Heart left ventricle (tissue), 16 donors: ENCODE measurements at regions not wholly inside any gene's neighbourhood (a gene's known extent, or its start where the extent isn't known, plus 50 kb on each side); places are given as distances from the start of the nearest gene placed in this dataset.

Experiments
- ATAC-seq, 4 donors: fragments of 200-7000 bp; cut with Tn5 transposase; one replicate each; pipeline ENCODE4 v1.9.1; 2020 to 2022; ENCODE audit warnings: moderate library complexity in 4 of 4, mild to moderate bottlenecking in 3 of 4, moderate number of reproducible peaks in 1 of 4
- DNase-seq, 5 donors: peaks; one replicate each; pipeline ENCODE4 v3.0.0-alpha.2; 2020
- H3K27ac ChIP-seq, 12 donors: fragments of 200-600 bp; sonication (generic) in 4 of 12; one replicate each; pipeline versions ENCODE4 v1.5.0 to v1.8.0; 2016 to 2022; ENCODE audit warnings: mild to moderate bottlenecking in 2 of 12
- H3K27me3 ChIP-seq, 9 donors: fragments of 200-600 bp; sonication (generic) in 2 of 9; one replicate each; pipeline versions ENCODE4 v1.5.1 to v1.8.0; 2016 to 2022; ENCODE audit warnings: mild to moderate bottlenecking in 3 of 9
- H3K36me3 ChIP-seq, 9 donors: fragments of 200-600 bp; sonication (generic) in 2 of 9; one replicate each; pipeline versions ENCODE4 v1.5.0 to v1.8.0; 2018 to 2022; ENCODE audit warnings: mild to moderate bottlenecking in 2 of 9
- H3K4me1 ChIP-seq, 12 donors: fragments of 200-600 bp; sonication (generic) in 4 of 12; one replicate each; pipeline versions ENCODE4 v1.5.0 to v1.8.0; 2016 to 2022; ENCODE audit warnings: mild to moderate bottlenecking in 3 of 12
- H3K4me3 ChIP-seq, 12 donors: fragments of 200-600 bp; sonication (generic) in 4 of 12; one replicate each; pipeline versions ENCODE4 v1.5.0 to v1.8.0; 2017 to 2022; ENCODE audit warnings: mild to moderate bottlenecking in 9 of 12, moderate library complexity in 4 of 12
- H3K9me3 ChIP-seq, 12 donors: fragments of 200-600 bp; sonication (generic) in 4 of 12; one replicate each; pipeline versions ENCODE4 v1.5.0 to v1.8.0; 2016 to 2022; ENCODE audit warnings: mild to moderate bottlenecking in 1 of 12
- CTCF ChIP-seq, 12 donors: fragments of 200-600 bp; sonication (generic) in 4 of 12; IDR thresholded peaks; one replicate each; pipeline versions ENCODE4 v1.5.0 to v1.8.0; 2018 to 2022; ENCODE audit warnings: antibody characterized with exemption in 12 of 12, mild to moderate bottlenecking in 5 of 12
- POLR2A ChIP-seq, 2 donors: fragments of 450-650 bp; IDR thresholded peaks; one replicate each; pipeline ENCODE4 v1.6.1; 2017; ENCODE audit warnings: antibody characterized with exemption in 2 of 2, mild to moderate bottlenecking in 2 of 2, moderate library complexity in 2 of 2
- WGBS, 4 donors: extraction: QIAGEN DNeasy Blood & Tissue Kit in 2 of 4; methylation state at CpG; one replicate each; pipeline versions ENCODE4 v1.1.5 to v1.1.7; 2013 to 2018; 5-methylcytosine and 5-hydroxymethylcytosine counted together
- intact Hi-C, 10 donors: fragments of 100-400 bp; cut with DNase I; formaldehyde crosslinking; loops; one replicate each; pipeline versions ENCODE4 v1.11.1 to v1.14.2; 2022
- donor health status: ischemic (EF 13 %, LVEDD 7.1; RV severe dilation, severe dysfunction).
- donor health status: healthy with polysubstance abuse.
- donor health status: DM: no; HTN: yes; CAD: no.
- donor health status: DM: no; HTN: no; CAD: no.
- donor health status: ischemic (EF 25% LVEDD 6.9; RV normal size, moderate dysfunction).
- donor health status: ischemic (EF 25% LVEDD 5.7; RV mildly dilated, moderate dysfunction).
- donor health status: healthy.
- donor health status: DM: yes; HTN: yes; CAD: no.
- donor health status: ischemic (EF 35%, LVEDD 5.7; RV mildly dilated, moderate dysfunction).
- donor health status: nonischemic (EF 11% LVEDD 7.7; RV severe dilation, severe dysfunction).
- donor health status: DM: yes; HTN: yes; CAD: no.
- donor health status: PGD.
- donor health status: ischemic (EF 29% LVEDD 5.4; RV normal size, mild dysfunction).
- donor health status: nonischemic (EF 23%, LVEDD 6.1; RV moderate dilation, normal function).

- ATAC-seq (no peak), DNase-seq (no peak)
- no peak overlapping the region for H3K4me3 ChIP-seq
- no peaks in the 10 kb centered on the region for H3K27me3 ChIP-seq
- TF ChIP-seq CTCF (IDR thresholded peaks at IDR 0.05) (no peak), POLR2A (IDR thresholded peaks at IDR 0.05) (no peak)
- H3K27ac ChIP-seq: no peak overlapping the region
- intact Hi-C loops: loop anchor here in 3 of 10 donors (5.0 to 10.0 kb wide), 5 partner anchors 72 to 808 kb away; partner anchors contain the start of gene JARID2 (in 1 of the 3)
- H3K36me3 ChIP-seq: no peaks in the 10 kb centered on the region
- no peaks in the 10 kb centered on the region for H3K9me3 ChIP-seq
- peaks cover under 1 to 40% (median 18%) of the 10 kb centered on the region in 12 donors for H3K4me1 ChIP-seq
- 73 to 91% (median 89%) methylated on average over 3 of the region's 3 CpGs for WGBS, 4 donors
Observed at GRCh38 chr6:14436592-14437132, 319.1 kb downstream of the CD83 start.

GRCh38 chr6:14439419-14439818 lies 321.8 kb downstream of the CD83 start:
- intact Hi-C loops: loop anchor here in 3 of 10 donors (5.0 to 10.0 kb wide), 5 partner anchors 75 to 805 kb away; partner anchors contain the start of gene JARID2 (in 1 of the 3)
- H3K4me1 ChIP-seq: peaks cover 4 to 59% (median 26%) of the 10 kb centered on the region in 12 donors
- H3K9me3 ChIP-seq: no peaks in the 10 kb centered on the region
- ATAC-seq: no peak
- no peaks in the 10 kb centered on the region for H3K27me3 ChIP-seq
- H3K27ac ChIP-seq: no peak overlapping the region
- no peak overlapping the region for H3K4me3 ChIP-seq
- no peak for DNase-seq
- H3K36me3 ChIP-seq: no peaks in the 10 kb centered on the region
- no peak for TF ChIP-seq CTCF (IDR thresholded peaks at IDR 0.05)
- no peak for TF ChIP-seq POLR2A (IDR thresholded peaks at IDR 0.05)
- WGBS, 4 donors: 78 to 93% (median 85%) methylated on average over 5 of the region's 5 CpGs

GRCh38 chr6:14440215-14440910 lies 322.8 kb downstream of the CD83 start:
- peaks cover 4 to 51% (median 26%) of the 10 kb centered on the region in 12 donors for H3K4me1 ChIP-seq
- DNase-seq: no peak
- WGBS, 4 donors: 77 to 83% (median 81%) methylated on average over 4 of the region's 4 CpGs
- H3K9me3 ChIP-seq: no peaks in the 10 kb centered on the region
- no peak for TF ChIP-seq CTCF (IDR thresholded peaks at IDR 0.05)
- no peak for TF ChIP-seq POLR2A (IDR thresholded peaks at IDR 0.05)
- no peaks in the 10 kb centered on the region for H3K27me3 ChIP-seq
- peak overlapping the region in 8 of 12 donors; percentile 39 to 76 (median 72) for H3K27ac ChIP-seq
- intact Hi-C loops: loop anchor here in 1 of 10 donors (10.0 kb wide), 1 partner anchor 804 kb away; the partner anchor contains the start of gene JARID2
- H3K36me3 ChIP-seq: no peaks in the 10 kb centered on the region
- ATAC-seq: no peak
- H3K4me3 ChIP-seq: no peak overlapping the region
